Lung (tissue), 11 donors: ENCODE measurements at regions not wholly inside any gene's neighbourhood (a gene's known extent, or its start where the extent isn't known, plus 50 kb on each side); places are given as distances from the start of the nearest gene placed in this dataset.

ENCODE experiments used
- ATAC-seq: fragments of 200-7000 bp; cut with Tn5 transposase; one replicate; pipeline ENCODE4 v1.9.1; 2020; ENCODE audit warnings: moderate number of reproducible peaks; ENCODE audit not compliant: insufficient read depth, low FRiP score
- DNase-seq, 3 donors: peaks; one replicate each; pipeline ENCODE4 v3.0.0-alpha.2; 2013 to 2017
- H3K27ac ChIP-seq, 2 donors: one replicate each; pipeline ENCODE4 v1.5.1; 2013; ENCODE audit warnings: mild to moderate bottlenecking in 2 of 2, moderate library complexity in 2 of 2, control low read depth in 1 of 2, inconsistent platforms in 1 of 2, low read depth in 1 of 2, low read length in 1 of 2
- H3K27me3 ChIP-seq, 3 donors: one replicate each; pipeline ENCODE4 v1.5.1; 2013; ENCODE audit warnings: low read length in 2 of 3; ENCODE audit not compliant: control insufficient read depth in 3 of 3, insufficient read depth in 3 of 3
- H3K36me3 ChIP-seq, 4 donors: one replicate each; pipeline ENCODE4 v1.5.1; 2013; ENCODE audit warnings: low read length in 4 of 4, mild to moderate bottlenecking in 1 of 4, moderate library complexity in 1 of 4; ENCODE audit not compliant: control insufficient read depth in 4 of 4, insufficient read depth in 4 of 4
- H3K4me1 ChIP-seq, 5 donors: one replicate each; pipeline ENCODE4 v1.5.1; 2013; ENCODE audit warnings: low read length in 5 of 5, mild to moderate bottlenecking in 2 of 5, moderate library complexity in 1 of 5; ENCODE audit not compliant: control insufficient read depth in 5 of 5, insufficient read depth in 5 of 5
- H3K4me3 ChIP-seq: one replicate; pipeline ENCODE4 v1.5.1; 2013; ENCODE audit warnings: mild to moderate bottlenecking, control low read depth, moderate library complexity
- H3K9ac ChIP-seq, 2 donors: one replicate each; pipeline ENCODE4 v1.5.1; 2013; ENCODE audit warnings: low read length in 2 of 2, control low read depth in 1 of 2; ENCODE audit not compliant: insufficient read depth in 1 of 2
- H3K9me3 ChIP-seq, 4 donors: one replicate each; pipeline ENCODE4 v1.5.1; 2013; ENCODE audit warnings: low read length in 3 of 4, mild to moderate bottlenecking in 1 of 4, moderate library complexity in 1 of 4; ENCODE audit not compliant: control insufficient read depth in 4 of 4, insufficient read depth in 3 of 4
- CTCF ChIP-seq: IDR thresholded peaks from 2 replicates; pipeline ENCODE4 v1.5.1; 2012; ENCODE audit warnings: mild to moderate bottlenecking; ENCODE audit errors: control extremely low read depth, extremely low read depth
- WGBS, 2 donors: extraction: QIAGEN DNeasy Blood & Tissue Kit; methylation state at CpG; one replicate each; pipeline ENCODE4 v1.1.7; 2013; 5-methylcytosine and 5-hydroxymethylcytosine counted together
- donor health status: control.
- donor health status: control.
- donor health status: Bipolar disorder and iron deficiency.
- donor health status: healthy.
- donor health status: DM: yes; HTN: yes; CAD: no.

GRCh38 chr4:19583827-19584569 is 667.7 kb upstream of the SLIT2 start:
- Histone ChIP-seq H3K9me3 (peaks cover 0 to 4% (median 0%) of the 10 kb centered on the region in 4 donors), H3K9ac (no peak overlapping the region), H3K4me1 (peaks cover 0 to 2% (median 0%) of the 10 kb centered on the region in 5 donors), H3K4me3 (no peak overlapping the region), H3K27me3 (no peaks in the 10 kb centered on the region), H3K36me3 (no peaks in the 10 kb centered on the region), H3K27ac (no peak overlapping the region)
- ATAC-seq (no peak), DNase-seq (no peak)
- no peak for TF ChIP-seq CTCF
- WGBS, 2 donors, result 75 to 90% methylated on average over 4 of the region's 4 CpGs

GRCh38 chr4:19580095-19580494 is 671.6 kb upstream of the SLIT2 start:
- TF ChIP-seq CTCF, result no peak
- DNase-seq (peak; percentile 15 to 90 (median 89)), ATAC-seq (no peak)
- no peaks in the 10 kb centered on the region for H3K36me3 ChIP-seq
- H3K9me3 ChIP-seq, result no peaks in the 10 kb centered on the region
- peak overlapping the region in 1 of 2 donors; percentile 23 for H3K27ac ChIP-seq
- H3K4me1 ChIP-seq, result peaks cover 0 to 20% (median 0%) of the 10 kb centered on the region in 5 donors
- H3K4me3 ChIP-seq, result no peak overlapping the region
- 46 to 69% methylated on average over 4 of the region's 4 CpGs for WGBS, 2 donors
- H3K27me3 ChIP-seq, result no peaks in the 10 kb centered on the region
- H3K9ac ChIP-seq, result no peak overlapping the region

DNA sequence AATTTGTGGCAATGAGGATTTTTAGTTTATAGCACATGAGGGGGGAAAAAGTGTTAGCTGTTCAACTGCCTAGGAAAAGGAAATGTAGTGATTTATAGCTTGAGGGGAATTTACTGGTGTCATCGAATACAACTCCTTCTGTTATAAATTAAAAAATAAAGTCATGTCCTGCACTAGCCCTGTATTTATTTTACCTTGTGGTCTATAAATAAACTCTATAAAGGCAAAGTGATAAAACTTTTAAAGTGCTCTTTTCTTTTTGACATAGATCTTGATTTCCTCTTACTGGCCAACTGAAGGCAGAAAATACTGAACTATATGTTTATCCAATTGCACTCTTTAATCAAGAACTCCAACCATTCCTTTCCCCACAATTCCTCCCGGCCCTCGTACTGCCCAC is 672.1 kb upstream of the SLIT2 start:
- ATAC-seq (no peak), DNase-seq (no peak)
- H3K4me3 ChIP-seq, result no peak overlapping the region
- H3K27me3 ChIP-seq, result no peaks in the 10 kb centered on the region
- WGBS, 2 donors, result 36 to 46% methylated on average over 3 of the region's 3 CpGs
- H3K36me3 ChIP-seq, result no peaks in the 10 kb centered on the region
- peak overlapping the region; percentile 23 to 44 for H3K27ac ChIP-seq
- H3K9ac ChIP-seq, result no peak overlapping the region
- no peak for TF ChIP-seq CTCF
- H3K4me1 ChIP-seq, result peaks cover 0 to 20% (median 0%) of the 10 kb centered on the region in 5 donors
- H3K9me3 ChIP-seq, result no peaks in the 10 kb centered on the region
